Dermis blood vessel endothelial cell (primary cell): ENCODE measurements at regions not wholly inside any gene's neighbourhood (a gene's known extent, or its start where the extent isn't known, plus 50 kb on each side); places are given as distances from the start of the nearest gene placed in this dataset.
"Not testable (repeated sequence)": the region's sequence is repeated elsewhere in the genome, so short reads cannot be mapped to it uniquely, and the experiment has no call there.

Source experiments
- DNase-seq: peaks from one replicate; pipeline ENCODE4 v3.0.0; 2010

DNA sequence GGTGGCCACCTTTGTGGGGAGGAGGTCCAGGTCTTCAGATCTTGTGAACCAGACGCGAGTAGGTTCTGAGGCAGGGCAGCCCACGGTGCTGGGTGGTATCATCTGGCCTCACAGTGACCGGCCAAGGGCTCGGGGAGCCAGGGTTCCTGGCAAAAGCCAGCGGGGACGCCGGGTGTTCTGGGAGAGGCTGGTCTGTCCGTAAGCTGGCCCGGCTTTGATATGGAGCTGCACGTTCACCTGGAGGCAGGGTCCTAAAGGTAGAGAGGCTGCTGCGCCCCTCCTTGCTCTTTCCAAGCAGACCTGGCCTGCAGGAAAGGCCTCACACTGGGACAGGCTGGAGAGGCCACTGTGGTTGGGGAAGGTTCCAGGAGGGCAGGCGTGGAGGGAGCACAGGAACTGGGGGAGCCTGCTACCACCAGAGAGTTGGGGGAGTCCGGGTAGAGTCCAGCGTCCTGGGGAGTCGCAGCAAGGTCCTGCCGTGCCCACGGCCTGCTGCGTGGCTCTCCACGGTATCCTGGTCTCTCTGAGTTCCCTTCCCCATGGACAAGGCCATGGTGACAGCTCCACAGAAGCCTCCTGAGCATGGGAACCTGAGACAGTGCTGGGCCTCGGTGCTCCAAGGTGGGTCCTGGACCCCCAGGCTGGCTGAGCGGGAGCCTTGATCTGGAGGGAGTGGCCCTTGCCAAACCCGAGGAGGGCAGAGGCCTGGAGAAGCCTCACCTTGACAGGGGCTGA is 452.4 kb upstream of the B3GAT1 start:
- DNase-seq, result no peak

DNA sequence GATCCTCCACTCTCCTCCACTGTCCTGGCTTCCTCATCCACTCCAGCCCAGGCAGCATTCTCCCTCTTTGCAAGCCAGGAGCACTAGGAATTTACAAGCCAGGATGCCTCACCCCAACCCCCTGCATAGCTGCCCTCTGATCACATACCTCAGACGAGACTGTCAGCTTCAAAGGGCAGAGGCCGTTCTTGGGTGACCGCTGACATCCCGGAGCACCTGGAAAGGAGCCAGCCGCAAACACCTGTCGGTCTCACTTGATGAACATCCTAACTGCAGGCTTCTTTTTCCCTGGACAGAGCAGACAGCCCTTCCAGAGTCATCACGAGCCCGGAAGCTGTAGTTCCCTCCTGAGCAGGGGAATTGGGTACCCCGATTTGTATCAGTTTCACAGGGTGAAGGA is 451.3 kb upstream of the B3GAT1 start:
- no peak for DNase-seq

DNA sequence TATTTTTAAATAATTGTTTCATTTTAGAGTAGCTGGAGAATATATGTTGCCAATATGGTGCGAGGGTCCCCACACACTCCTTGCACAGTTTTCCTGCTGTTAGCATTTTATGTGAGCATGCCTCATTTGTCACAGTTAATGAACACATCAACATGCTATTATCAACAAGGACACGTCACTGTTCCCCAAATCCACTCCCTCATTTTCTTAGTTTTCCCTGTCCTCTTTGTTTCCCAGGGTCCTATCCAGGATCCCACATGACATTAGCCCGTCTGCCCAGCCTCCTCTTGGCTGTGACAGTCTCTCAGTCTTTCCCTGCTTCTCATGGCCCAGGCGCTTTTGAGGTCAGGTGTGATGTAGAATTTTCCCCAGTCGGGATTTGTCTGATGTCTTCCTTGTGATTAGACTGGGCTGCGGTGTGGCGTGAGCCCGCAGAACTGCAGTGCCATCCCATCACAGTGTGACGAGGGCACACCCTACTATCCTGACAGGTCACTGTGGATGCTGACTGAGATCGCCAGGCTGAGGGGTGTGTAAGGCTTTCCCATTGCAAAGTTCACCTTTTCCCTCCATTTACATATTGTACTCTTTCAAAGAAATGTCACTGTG is 450.6 kb upstream of the B3GAT1 start:
- DNase-seq, result no peak

DNA sequence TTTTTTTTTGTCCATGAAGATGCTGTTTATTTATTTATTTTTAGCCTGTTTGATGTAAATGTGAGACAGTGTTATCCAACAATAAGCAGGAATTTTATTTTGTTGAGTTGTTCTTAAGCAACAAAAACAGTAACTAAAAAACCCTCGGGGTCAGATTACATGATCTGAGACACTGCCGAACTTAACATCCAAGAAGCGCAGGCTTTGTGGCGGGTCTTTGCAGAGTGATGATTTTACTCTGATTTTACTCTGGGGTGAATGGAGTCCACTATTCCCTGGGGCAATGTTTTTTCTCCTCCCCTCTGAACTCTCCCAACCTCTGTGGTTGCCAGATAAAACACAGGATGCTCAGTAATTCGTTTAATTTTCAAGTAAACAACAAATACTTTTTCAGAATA is 450.1 kb upstream of the B3GAT1 start:
- DNase-seq, result no peak

DNA sequence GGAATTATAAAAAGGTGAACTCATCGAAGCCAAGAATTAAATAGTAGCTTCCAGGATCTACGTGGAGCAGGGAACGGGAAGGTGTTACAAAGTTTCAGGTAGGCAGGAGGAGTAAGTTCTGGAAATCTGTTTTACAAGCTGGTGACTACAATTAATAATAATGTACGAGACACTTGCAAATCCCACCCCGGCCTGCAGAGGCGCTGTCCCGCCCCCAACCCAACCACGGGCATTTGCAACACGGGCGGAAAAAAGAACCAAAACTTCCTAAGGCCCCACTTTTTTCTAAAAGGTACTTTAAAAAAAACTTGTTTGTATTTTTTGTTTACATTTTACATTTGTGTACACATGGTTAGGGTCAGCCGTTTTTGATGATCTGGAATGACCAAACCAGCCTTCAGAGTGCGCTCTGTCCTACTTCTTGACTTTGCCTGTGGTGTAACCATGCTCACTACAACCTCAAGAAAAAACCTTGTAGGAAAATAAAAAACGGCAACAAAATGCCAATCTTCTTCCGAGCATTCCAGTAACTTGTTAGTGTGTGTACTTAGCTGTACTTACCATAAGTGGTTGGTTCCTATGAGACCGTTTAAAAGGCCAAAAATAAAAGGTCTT is 449.6 kb upstream of the B3GAT1 start:
- no peak for DNase-seq

DNA sequence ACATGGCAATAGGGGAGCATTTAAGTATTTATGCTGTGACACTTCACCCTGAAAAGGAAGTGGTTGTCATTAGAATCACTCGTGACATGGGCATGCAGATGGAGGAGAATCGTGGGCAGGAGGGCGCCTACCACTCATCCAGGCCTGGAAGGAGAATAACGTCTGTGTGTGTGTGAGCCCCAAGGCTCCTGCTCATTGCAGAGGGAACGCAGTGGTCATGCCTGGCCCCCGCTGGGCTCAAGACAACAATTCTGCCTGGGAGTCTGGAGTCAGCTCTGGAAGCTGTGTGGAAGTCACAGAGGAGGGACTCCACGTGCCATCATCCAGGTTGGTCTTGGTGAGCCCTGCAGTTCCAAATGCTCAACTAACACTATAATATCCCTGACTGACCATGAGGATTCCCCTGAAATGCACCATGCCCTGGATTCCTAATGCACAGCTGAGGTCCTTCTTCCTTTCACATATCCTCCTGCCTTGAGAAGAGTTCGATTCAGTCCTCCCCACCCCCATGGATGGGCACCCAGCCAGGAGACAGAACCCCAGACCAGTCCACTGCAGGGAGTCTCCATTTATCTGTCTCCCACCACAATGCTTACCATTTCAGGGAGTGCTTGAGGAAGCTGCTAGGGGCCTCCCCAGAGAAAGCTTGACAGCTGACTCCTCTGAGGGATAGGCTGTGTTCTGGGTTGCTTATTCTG is 446.9 kb upstream of the B3GAT1 start:
- no peak for DNase-seq

DNA sequence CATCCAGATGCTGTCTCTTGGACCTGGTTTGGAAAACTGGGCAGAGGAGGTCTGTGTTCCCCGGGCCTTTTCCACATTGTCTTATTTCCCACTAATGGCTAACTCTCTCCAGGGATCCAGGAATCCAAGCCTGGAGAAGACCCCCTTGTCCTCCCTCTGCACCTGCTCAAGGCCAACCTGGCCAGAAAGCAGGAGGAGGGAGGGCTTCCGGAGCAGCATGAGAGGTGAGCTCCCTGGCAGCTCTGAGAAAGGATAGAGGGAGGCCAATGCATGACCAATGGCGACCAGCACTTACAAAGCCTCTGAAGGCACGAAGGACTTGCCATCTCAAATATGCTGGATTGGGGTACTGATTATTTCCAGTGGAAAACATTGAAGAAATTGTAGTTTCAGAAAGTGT is 445.0 kb upstream of the B3GAT1 start:
- no peak for DNase-seq

DNA sequence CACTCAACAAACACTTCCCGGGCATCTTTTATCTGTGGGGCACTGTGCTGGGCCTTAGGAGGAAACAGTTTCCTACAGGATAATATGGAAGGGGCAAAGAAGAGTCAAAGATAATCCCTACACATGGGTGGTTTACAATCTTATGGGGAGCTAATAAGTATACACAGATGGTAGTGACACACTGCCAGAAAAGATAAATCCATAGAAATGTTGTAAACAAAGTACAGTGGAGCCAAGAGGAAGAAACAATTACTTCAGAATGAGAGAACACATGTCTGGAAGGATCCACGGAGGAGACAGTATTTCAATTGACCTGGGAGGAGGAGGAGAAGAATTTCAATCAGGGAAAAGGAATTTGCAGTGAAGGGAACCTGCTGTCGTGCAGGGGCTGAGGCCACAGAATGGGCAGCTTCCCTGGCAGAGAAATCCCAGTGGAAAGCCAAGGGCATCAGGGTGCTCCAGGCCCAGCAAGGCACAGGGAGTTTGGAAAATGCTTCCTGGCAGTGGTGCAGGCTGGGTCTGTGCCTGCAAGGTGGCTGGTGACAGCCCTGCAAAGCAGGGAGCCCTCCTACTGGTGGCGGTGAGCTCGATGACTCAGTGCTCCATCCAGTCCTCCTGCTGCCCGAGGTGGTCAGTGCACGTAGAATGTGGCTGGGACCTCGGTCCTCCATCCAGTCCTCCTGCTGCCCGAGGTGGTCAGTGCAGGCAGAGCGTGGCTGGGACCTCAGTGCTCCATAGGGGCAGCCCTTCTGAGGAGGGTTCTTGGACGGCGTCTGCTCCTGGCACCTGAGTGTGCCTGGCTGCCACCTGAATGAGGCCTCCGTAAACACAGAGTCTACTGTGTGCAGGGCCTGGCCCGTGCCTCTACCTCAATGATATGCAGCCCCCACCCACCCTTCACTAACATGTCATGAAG is 444.3 kb upstream of the B3GAT1 start:
- no peak for DNase-seq

DNA sequence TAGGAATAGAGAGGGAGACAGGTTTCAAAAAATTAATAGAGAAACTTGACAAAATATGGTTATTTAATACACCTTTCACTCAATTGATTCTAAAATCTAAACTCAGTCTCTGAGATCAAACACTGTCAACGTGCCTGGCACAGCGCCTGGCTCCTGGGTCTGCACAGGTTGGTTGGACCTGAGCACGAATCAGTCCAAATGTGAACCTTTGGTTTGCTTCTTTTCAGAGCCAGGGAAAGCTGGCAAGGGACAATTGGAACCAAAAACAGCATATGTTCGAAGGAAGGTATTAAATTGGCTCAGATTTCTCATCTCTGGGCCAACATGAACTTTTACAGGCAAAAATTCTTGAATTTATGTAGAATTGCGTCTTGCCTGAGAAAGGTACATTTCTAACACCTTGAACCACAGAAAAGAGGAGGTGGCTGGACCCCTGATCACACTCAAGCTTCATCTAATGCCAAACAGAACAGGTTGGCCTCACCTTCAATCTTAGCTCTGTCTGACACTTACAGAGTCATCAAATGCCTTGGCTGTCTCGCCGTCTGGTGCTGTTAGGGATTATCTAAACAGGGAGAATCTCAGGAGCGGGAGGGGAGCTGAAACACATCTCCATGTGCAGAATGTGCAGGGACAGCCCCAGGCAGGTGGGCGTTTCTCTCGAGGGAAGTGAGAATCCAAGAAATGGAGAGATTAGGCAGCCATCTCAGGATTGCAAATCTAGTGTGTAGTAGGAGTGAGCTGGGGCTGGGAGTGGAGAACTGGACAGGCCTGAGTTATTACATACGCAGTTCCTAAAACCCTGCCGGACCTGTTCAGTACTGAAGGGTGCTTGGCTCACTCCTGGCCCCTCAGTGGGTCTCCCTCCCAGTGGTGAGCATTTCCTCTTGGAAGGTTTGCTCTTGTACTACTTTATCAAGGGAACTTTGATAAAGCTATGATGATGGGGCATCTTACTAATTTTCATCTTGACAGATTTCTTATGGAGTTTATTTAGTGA is 442.2 kb upstream of the B3GAT1 start:
- no peak for DNase-seq

DNA sequence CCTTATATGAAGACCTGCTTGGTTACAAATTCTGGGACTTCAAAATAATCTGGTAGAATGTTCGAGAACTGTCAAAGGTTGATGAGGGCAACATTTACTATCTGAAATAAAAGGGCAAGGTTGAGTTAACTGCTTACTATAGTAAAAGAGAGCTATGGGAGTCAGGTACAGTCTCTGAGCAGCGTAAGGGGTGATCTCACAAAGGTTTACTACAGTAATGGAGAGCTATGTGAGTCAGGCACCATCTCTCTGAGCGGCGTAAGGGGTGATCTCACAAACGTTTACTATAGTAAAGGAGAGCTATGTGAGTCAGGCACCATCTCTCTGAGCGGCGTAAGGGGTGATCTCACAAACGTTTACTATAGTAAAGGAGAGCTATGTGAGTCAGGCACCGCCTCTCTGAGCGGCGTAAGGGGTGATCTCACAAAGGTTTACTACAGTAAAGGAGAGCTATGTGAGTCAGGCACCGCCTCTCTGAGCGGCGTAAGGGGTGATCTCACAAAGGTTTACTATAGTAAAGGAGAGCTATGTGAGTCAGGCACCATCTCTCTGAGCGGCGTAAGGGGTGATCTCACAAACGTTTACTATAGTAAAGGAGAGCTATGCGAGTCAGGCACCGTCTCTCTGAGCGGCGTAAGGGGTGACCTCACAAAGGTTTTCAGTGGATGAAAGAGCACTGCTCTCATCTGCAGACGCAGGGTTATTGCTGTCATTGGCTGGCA is 439.6 kb upstream of the B3GAT1 start:
- not testable (repeated sequence) for DNase-seq

DNA sequence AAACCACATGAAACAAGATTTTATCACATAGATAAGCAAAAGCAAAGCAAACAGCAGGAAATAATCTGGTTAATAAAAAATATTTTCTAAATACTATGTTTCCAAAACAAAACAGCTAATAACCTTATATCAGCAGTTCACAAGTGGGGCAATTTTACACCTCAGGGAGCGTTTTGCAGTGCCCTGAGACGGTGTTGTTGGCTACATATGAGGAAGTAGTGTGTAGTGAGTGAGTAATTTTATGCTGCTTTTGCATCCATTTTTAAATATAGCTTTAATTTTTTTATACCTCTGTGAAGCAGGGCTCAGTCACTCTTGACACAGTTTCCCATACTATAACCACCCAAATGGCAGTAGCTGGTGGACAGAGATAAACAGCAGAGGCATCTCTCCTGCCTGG is 438.5 kb upstream of the B3GAT1 start:
- DNase-seq, result no peak

DNA sequence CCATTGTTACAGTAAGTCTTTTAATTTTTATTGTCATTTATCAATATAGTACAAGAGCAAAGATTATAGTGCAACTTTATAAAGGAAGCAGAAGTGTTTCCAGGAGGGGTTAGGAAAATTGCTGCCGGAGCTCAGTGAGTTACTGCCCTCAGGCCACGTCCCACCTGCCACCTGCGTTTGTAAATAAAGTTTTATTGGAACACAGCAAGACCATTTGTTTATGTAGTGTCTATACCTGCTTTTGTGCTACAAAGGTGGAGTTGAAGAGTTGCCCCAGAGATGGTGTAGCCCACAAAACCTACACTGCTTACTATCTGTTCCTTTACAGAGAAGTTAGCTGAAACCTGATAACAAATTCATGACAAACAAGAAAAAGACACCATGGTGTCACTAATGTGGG is 437.8 kb upstream of the B3GAT1 start:
- DNase-seq, result no peak

DNA sequence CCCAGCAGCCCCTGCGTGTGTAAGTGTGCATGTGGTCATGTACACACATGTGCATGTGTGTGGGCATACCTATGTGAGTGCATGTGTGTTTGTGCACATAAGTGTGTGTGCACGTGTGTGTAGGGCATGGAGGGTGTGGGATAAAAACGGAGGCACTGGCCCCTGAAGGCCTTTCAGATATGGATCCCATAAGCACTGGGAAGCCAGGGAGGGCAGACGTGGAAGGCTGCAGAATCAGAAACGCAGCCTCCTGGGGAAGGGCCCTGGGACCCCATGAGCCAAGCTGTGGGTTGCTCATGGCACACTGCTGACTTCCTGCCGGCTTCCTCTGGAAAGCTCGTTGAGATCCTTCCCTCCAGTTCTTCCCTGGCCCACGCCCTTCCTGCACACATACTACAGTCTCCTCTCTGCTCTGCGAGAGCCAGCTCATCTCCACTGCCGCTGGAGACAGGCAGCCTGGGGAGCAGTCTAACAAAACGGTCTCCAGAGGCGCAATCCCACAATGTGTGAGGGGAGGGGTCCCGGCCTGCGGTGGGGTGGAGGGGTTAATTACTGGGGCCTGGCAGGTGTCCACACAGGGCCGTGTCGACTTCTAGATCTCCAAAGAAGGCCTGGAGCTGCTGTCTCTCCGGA is 435.2 kb upstream of the B3GAT1 start:
- DNase-seq, result no peak

DNA sequence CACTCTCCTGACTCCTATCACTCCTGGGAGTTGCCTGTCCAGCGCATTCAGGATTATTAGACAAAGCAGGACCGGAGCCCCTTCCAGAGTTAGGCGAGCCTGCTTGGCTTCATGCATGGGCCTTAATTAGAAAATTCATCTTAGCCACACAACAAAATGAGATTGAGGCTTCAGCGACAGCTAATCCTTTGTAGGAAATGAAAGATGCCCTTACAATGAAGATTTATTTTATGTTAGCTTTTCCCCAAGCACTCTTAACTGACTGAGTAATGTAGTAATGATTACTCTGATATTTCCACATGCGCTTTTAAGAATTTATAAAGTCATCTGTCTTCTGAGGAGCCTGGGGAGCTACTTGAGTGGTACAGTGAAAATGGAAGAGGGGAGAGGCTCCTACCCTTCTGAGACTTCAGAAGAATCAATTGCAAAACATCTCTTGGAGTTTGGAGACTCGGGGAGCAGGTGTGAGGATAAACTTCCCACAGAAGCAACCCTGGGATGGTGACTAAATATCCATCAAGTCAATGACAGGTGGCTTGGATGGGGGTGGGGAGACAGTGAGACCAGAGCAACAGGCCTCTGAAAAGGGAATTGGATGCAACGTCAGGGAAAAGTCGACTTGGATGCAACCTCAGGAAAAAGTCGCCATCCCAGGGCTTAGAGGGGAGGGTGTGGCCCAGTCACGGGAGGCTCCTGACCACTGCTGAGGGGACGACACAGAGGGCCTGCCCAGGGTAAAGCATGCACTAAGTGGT is 434.5 kb upstream of the B3GAT1 start:
- no peak for DNase-seq

DNA sequence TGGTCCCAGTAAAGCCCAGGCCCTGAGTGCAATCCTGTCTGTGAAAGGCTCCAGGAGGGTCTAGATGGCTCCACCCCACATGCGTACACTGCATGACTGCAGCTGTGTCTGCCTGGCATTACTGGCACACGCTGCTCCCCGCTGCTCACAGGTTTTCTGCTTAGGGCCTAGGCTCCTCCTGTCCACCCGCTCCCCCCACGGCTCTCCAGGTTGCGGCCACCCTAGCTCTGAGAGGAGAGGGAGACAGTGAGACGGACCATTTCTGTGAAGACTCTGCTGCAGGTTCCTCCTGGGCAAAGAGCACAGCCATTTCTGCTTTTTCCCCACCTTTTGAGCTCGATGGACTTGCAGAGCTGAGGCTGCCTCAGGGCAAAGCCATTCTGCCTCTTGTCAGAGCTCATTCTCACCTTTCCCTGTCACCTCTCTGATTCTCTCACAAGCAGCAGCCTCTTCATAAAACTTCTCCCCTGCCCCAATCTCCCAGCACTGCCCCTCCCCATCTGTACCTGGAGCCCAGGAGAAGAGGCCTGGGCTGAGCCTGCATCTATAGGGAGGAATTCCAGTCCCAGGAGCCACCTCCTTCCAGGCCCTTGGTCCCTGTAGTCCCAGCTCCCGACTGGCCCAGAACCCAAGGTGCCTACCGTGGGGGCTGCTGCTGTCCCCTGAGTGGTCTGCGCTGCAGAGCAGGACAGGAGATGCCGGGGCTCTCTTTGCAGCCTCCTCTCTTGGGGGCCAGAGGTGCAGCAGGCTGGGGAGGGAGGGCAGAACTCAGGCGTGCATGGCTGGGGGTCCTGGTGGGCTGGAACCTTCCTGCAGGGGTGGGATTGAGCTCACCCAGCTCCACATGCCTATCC is 433.7 kb upstream of the B3GAT1 start:
- no peak for DNase-seq

DNA sequence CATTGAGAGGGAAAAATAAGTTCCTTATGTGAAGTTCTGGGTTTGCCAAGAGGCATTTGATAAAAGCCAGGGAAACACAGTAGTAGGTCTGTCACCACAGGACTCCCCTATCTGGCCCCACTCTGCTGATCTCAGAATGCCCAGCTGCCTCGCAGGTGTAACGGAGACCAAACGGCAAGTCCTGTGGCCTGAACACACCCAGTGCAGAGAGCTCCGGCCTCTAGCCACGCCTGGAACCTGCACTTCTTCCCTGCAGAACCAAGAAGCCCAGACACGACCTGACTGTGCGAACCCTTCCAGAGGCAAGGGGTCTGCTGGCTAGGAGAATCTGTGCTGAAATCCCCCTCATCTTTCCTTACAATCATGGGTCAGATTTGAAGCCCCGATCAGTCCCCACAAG is 432.8 kb upstream of the B3GAT1 start:
- DNase-seq, result no peak

DNA sequence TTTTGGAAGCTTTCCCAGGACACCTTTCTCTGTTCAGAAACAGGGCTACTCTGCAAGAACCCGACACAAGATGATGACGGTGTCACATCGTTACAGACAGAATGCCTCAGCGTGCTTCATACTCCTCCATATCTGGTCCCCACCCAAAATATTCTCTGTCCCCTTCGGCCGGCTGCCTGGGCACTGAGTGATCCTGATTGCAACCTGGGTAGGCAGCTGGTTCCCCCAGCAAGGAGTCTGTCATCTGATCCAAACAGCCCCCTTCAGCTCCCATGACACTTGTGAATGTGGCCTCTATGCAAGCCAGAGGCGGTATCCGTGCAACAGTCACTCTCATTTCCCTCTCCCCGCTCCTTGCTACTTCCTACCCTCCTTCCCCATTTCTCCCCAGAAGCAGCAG is 431.7 kb upstream of the B3GAT1 start:
- DNase-seq, result no peak

DNA sequence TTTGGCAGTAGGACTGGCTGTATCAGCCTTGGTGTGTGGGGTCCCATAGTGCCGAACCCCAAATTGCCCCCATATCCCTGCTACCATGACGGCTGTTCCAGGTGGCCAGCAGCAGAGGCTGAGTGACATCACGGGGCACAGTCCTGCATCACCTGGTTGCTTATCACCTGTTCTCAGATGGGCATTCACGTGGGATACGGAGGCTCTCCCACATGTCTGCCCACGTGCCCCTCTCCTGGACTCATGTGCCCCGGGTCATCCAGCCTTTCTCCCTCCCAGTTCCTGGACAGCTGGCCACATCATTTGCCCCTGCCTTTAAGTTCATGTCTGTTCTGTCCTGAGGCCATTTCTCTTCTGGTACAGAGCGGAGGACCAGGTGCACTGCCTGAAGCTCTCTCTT is 431.0 kb upstream of the B3GAT1 start:
- no peak for DNase-seq
